GM23338 (cell line): ENCODE measurements at regions not wholly inside any gene's neighbourhood (a gene's known extent, or its start where the extent isn't known, plus 50 kb on each side); places are given as distances from the start of the nearest gene placed in this dataset.

ENCODE experiments used
- ATAC-seq: fragments of 200-7000 bp; cut with Tn5 transposase; 3 replicates; pipeline ENCODE4 v1.9.1; 2020
- DNase-seq: peaks from one replicate; pipeline ENCODE4 v3.0.0-alpha.2; 2015; ENCODE audit warnings: low spot score
- H2AFZ ChIP-seq: fragments of 200-600 bp; sonication (generic); 2 replicates; pipeline ENCODE4 v1.8.0; 2016; ENCODE audit warnings: antibody characterized with exemption, mild to moderate bottlenecking, moderate library complexity
- H3F3A ChIP-seq: fragments of 200-600 bp; sonication (generic); replicated peaks from 2 replicates; pipeline ENCODE4 v1.8.0; 2017; ENCODE audit warnings: antibody characterized with exemption, mixed run types, low read depth
- H3K27ac ChIP-seq: fragments of 200-600 bp; sonication (generic); 2 replicates; pipeline ENCODE4 v1.6.1; 2016; ENCODE audit warnings: low read depth
- H3K27me3 ChIP-seq: fragments of 200-600 bp; sonication (generic); 2 replicates; pipeline ENCODE4 v1.8.0; 2016; ENCODE audit warnings: mild to moderate bottlenecking, mixed run types, moderate library complexity; ENCODE audit not compliant: insufficient read depth
- H3K36me3 ChIP-seq: fragments of 200-600 bp; sonication (generic); 2 replicates; pipeline ENCODE4 v1.8.0; 2016; ENCODE audit warnings: mild to moderate bottlenecking; ENCODE audit not compliant: insufficient read depth
- H3K4me1 ChIP-seq: fragments of 200-600 bp; sonication (generic); 2 replicates; pipeline ENCODE4 v1.8.0; 2016; ENCODE audit warnings: mild to moderate bottlenecking, moderate library complexity; ENCODE audit not compliant: insufficient read depth
- H3K4me2 ChIP-seq: fragments of 200-600 bp; sonication (generic); 2 replicates; pipeline ENCODE4 v1.7.1; 2017; ENCODE audit warnings: mixed run types
- H3K4me3 ChIP-seq: fragments of 200-600 bp; sonication (generic); 2 replicates; pipeline ENCODE4 v1.6.1; 2016; ENCODE audit warnings: mixed run types
- H3K79me2 ChIP-seq: fragments of 200-600 bp; sonication (generic); replicated peaks from 2 replicates; pipeline ENCODE4 v1.8.0; 2017; ENCODE audit warnings: mild to moderate bottlenecking; ENCODE audit not compliant: insufficient read depth
- H3K9me2 ChIP-seq: fragments of 200-600 bp; sonication (generic); 2 replicates; pipeline ENCODE4 v1.8.0; 2017; ENCODE audit not compliant: insufficient read depth
- H4K20me1 ChIP-seq: fragments of 200-600 bp; sonication (generic); replicated peaks from 2 replicates; pipeline ENCODE4 v1.8.0; 2017; ENCODE audit warnings: mild to moderate bottlenecking; ENCODE audit not compliant: insufficient read depth
- H3K27ac Mint-ChIP-seq: 2 replicates; pipeline ENCODE4 v1.8.0; 2020; ENCODE audit warnings: inconsistent platforms, mild to moderate bottlenecking, moderate library complexity, mixed read lengths
- H3K27me3 Mint-ChIP-seq: 3 replicates; pipeline ENCODE4 v1.8.0; 2022; ENCODE audit warnings: low read depth, mild to moderate bottlenecking, moderate library complexity, mixed read lengths, inconsistent platforms; ENCODE audit not compliant: insufficient read depth, poor library complexity
- H3K36me3 Mint-ChIP-seq: 3 replicates; pipeline ENCODE4 v1.8.0; 2021; ENCODE audit warnings: low read depth, mild to moderate bottlenecking, inconsistent platforms, moderate library complexity, mixed read lengths
- H3K4me1 Mint-ChIP-seq: 3 replicates; pipeline ENCODE4 v1.8.0; 2020; ENCODE audit warnings: mild to moderate bottlenecking, inconsistent platforms, mixed read lengths
- H3K4me3 Mint-ChIP-seq: 3 replicates; pipeline ENCODE4 v1.8.0; 2021; ENCODE audit warnings: moderate library complexity, mild to moderate bottlenecking, inconsistent platforms, mixed read lengths
- H3K9me3 Mint-ChIP-seq: 3 replicates; pipeline ENCODE4 v1.8.0; 2020; ENCODE audit warnings: moderate library complexity, mild to moderate bottlenecking, inconsistent platforms, mixed read lengths
- CREB1 ChIP-seq: fragments of 250-450 bp; sonication (Bioruptor Pico); IDR thresholded peaks from 2 replicates; pipeline ENCODE4 v1.5.0; 2020; ENCODE audit warnings: low read depth, mild to moderate bottlenecking, moderate library complexity
- CTCF ChIP-seq, 2 experiments: fragments of 200-600 bp in 1 of 2; sonication (generic) in 1 of 2; conservative IDR thresholded peaks; 2 replicates each; pipeline versions ENCODE4 v1.5.1 to v1.6.1; 2016 to 2017; ENCODE audit warnings: antibody characterized with exemption in 2 of 2, low read depth in 2 of 2, mild to moderate bottlenecking in 2 of 2, moderate library complexity in 1 of 2
- EZH2 ChIP-seq: fragments of 200-600 bp; sonication (generic); IDR thresholded peaks from one replicate; pipeline ENCODE4 v1.8.0; 2017; ENCODE audit warnings: antibody characterized with exemption, mild to moderate bottlenecking, low read depth; ENCODE audit not compliant: unreplicated experiment
- EZH2phosphoT487 ChIP-seq: fragments of 200-600 bp; sonication (generic); IDR thresholded peaks from one replicate; pipeline ENCODE4 v1.8.1; 2018; ENCODE audit warnings: antibody characterized with exemption; ENCODE audit not compliant: unreplicated experiment
- JUNB ChIP-seq: IDR thresholded peaks from one replicate; pipeline ENCODE4 v1.6.1; 2016; ENCODE audit warnings: antibody characterized with exemption; ENCODE audit not compliant: unreplicated experiment
- NANOG ChIP-seq: IDR thresholded peaks from 2 replicates; pipeline ENCODE4 v1.6.1; 2016; ENCODE audit warnings: antibody characterized with exemption, borderline replicate concordance
- POLR2AphosphoS5 ChIP-seq: IDR thresholded peaks from 2 replicates; pipeline ENCODE4 v1.6.1; 2016; ENCODE audit warnings: antibody characterized with exemption, low read depth
- STAT1 ChIP-seq: IDR thresholded peaks from one replicate; pipeline ENCODE4 v1.6.1; 2016; ENCODE audit warnings: antibody characterized with exemption; ENCODE audit not compliant: unreplicated experiment
- ZNF114 ChIP-seq: fragments of 250-450 bp; sonication (Bioruptor Pico); IDR thresholded peaks from 2 replicates; pipeline ENCODE4 v1.5.0; 2020; ENCODE audit warnings: mild to moderate bottlenecking, moderate library complexity
- ZNF331 ChIP-seq: fragments of 250-450 bp; sonication (Bioruptor Pico); IDR thresholded peaks from 2 replicates; pipeline ENCODE4 v1.5.0; 2020; ENCODE audit warnings: low read depth, mild to moderate bottlenecking, moderate library complexity
- TF ChIP-seq, protein P1 (sequence below): IDR thresholded peaks from 2 replicates; pipeline ENCODE4 v1.6.1; 2016; ENCODE audit warnings: antibody characterized with exemption
- TF ChIP-seq, protein P2 (sequence below): fragments of 250-450 bp; sonication (Bioruptor Pico); IDR thresholded peaks from 2 replicates; pipeline ENCODE4 v1.5.0; 2020; ENCODE audit warnings: mild to moderate bottlenecking, moderate library complexity

DNA sequence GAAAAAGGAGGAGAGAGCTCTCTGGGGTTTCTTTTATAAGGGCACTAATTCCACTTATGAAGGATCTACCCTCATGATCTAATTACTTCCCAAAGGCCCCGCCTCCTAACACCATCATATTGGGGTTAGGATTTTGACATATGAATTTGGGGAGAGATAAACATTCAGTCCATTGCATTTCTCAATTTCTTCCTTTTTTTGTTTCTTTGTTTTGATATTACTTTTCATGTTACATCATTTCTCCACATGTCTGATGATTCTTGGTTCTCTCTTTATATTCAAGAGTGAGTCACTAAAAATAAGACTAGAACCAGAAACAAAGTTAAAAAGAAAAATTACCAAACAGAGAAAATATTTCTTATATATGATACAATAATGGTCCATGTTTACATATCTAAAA is 63.2 kb upstream of the DUSP10 start:
- no peaks in the 10 kb centered on the region for H3K27me3 ChIP-seq
- H3F3A ChIP-seq, result no peaks in the 10 kb centered on the region
- no peak for ATAC-seq
- Mint-ChIP-seq H3K4me3 (no peak overlapping the region), H3K36me3 (no peaks in the 10 kb centered on the region), H3K4me1 (peaks cover 4% of the 10 kb centered on the region; the same call in 1 of the 3 replicates), H3K27ac (no peak overlapping the region), H3K9me3 (no peaks in the 10 kb centered on the region), H3K27me3 (peaks cover 5% of the 10 kb centered on the region)
- H3K79me2 ChIP-seq, result no peaks in the 10 kb centered on the region
- no peaks in the 10 kb centered on the region for H3K36me3 ChIP-seq
- H3K9me2 ChIP-seq, result 0 out of 2 replicates have a peak, but pooled peaks cover 2% of the 10 kb centered on the region
- DNase-seq, result no peak
- H3K27ac ChIP-seq, result no peak overlapping the region
- no peak for TF ChIP-seq STAT1
- H3K4me2 ChIP-seq, result no peak overlapping the region
- H3K4me3 ChIP-seq, result no peak overlapping the region
- H4K20me1 ChIP-seq, result no peaks in the 10 kb centered on the region
- no peak overlapping the region for H2AFZ ChIP-seq
- H3K4me1 ChIP-seq, result peaks cover 4% of the 10 kb centered on the region; the same call in 1 of the 2 replicates

- H3K9me3 Mint-ChIP-seq, result no peaks in the 10 kb centered on the region
- H3K4me2 ChIP-seq, result no peak overlapping the region
- H3K27me3 Mint-ChIP-seq, result peaks cover 5% of the 10 kb centered on the region
- H3K4me3 ChIP-seq, result no peak overlapping the region
- no peaks in the 10 kb centered on the region for H4K20me1 ChIP-seq
- H2AFZ ChIP-seq, result no peak overlapping the region
- H3F3A ChIP-seq, result no peaks in the 10 kb centered on the region
- H3K79me2 ChIP-seq, result no peaks in the 10 kb centered on the region
- peaks cover 4% of the 10 kb centered on the region; the same call in 1 of the 3 replicates for H3K4me1 Mint-ChIP-seq
- 0 out of 2 replicates have a peak, but pooled peaks cover 2% of the 10 kb centered on the region for H3K9me2 ChIP-seq
- no peaks in the 10 kb centered on the region for H3K36me3 Mint-ChIP-seq
- no peak for DNase-seq
- H3K4me1 ChIP-seq, result peaks cover 4% of the 10 kb centered on the region; the same call in 1 of the 2 replicates
- H3K4me3 Mint-ChIP-seq, result no peak overlapping the region
- ATAC-seq, result no peak
- H3K27ac ChIP-seq, result no peak overlapping the region
- no peak overlapping the region for H3K27ac Mint-ChIP-seq
- H3K36me3 ChIP-seq, result no peaks in the 10 kb centered on the region
- no peaks in the 10 kb centered on the region for H3K27me3 ChIP-seq
- TF ChIP-seq NANOG (no peak), CTCF (conservative IDR thresholded peaks at IDR 0.05; ENCODE audit: low read depth in 2 of 2) (no peak), POLR2AphosphoS5 (no peak), EZH2phosphoT487 (no peak), ZNF114 (CRISPR knock-in tag) (no peak), CREB1 (CRISPR knock-in tag) (no peak), STAT1 (no peak), JUNB (no peak), ZNF331 (CRISPR knock-in tag) (no peak), EZH2 (no peak)
- TF ChIP-seq, protein P1, sequence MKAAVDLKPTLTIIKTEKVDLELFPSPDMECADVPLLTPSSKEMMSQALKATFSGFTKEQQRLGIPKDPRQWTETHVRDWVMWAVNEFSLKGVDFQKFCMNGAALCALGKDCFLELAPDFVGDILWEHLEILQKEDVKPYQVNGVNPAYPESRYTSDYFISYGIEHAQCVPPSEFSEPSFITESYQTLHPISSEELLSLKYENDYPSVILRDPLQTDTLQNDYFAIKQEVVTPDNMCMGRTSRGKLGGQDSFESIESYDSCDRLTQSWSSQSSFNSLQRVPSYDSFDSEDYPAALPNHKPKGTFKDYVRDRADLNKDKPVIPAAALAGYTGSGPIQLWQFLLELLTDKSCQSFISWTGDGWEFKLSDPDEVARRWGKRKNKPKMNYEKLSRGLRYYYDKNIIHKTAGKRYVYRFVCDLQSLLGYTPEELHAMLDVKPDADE, result no peak
- TF ChIP-seq, protein P2, sequence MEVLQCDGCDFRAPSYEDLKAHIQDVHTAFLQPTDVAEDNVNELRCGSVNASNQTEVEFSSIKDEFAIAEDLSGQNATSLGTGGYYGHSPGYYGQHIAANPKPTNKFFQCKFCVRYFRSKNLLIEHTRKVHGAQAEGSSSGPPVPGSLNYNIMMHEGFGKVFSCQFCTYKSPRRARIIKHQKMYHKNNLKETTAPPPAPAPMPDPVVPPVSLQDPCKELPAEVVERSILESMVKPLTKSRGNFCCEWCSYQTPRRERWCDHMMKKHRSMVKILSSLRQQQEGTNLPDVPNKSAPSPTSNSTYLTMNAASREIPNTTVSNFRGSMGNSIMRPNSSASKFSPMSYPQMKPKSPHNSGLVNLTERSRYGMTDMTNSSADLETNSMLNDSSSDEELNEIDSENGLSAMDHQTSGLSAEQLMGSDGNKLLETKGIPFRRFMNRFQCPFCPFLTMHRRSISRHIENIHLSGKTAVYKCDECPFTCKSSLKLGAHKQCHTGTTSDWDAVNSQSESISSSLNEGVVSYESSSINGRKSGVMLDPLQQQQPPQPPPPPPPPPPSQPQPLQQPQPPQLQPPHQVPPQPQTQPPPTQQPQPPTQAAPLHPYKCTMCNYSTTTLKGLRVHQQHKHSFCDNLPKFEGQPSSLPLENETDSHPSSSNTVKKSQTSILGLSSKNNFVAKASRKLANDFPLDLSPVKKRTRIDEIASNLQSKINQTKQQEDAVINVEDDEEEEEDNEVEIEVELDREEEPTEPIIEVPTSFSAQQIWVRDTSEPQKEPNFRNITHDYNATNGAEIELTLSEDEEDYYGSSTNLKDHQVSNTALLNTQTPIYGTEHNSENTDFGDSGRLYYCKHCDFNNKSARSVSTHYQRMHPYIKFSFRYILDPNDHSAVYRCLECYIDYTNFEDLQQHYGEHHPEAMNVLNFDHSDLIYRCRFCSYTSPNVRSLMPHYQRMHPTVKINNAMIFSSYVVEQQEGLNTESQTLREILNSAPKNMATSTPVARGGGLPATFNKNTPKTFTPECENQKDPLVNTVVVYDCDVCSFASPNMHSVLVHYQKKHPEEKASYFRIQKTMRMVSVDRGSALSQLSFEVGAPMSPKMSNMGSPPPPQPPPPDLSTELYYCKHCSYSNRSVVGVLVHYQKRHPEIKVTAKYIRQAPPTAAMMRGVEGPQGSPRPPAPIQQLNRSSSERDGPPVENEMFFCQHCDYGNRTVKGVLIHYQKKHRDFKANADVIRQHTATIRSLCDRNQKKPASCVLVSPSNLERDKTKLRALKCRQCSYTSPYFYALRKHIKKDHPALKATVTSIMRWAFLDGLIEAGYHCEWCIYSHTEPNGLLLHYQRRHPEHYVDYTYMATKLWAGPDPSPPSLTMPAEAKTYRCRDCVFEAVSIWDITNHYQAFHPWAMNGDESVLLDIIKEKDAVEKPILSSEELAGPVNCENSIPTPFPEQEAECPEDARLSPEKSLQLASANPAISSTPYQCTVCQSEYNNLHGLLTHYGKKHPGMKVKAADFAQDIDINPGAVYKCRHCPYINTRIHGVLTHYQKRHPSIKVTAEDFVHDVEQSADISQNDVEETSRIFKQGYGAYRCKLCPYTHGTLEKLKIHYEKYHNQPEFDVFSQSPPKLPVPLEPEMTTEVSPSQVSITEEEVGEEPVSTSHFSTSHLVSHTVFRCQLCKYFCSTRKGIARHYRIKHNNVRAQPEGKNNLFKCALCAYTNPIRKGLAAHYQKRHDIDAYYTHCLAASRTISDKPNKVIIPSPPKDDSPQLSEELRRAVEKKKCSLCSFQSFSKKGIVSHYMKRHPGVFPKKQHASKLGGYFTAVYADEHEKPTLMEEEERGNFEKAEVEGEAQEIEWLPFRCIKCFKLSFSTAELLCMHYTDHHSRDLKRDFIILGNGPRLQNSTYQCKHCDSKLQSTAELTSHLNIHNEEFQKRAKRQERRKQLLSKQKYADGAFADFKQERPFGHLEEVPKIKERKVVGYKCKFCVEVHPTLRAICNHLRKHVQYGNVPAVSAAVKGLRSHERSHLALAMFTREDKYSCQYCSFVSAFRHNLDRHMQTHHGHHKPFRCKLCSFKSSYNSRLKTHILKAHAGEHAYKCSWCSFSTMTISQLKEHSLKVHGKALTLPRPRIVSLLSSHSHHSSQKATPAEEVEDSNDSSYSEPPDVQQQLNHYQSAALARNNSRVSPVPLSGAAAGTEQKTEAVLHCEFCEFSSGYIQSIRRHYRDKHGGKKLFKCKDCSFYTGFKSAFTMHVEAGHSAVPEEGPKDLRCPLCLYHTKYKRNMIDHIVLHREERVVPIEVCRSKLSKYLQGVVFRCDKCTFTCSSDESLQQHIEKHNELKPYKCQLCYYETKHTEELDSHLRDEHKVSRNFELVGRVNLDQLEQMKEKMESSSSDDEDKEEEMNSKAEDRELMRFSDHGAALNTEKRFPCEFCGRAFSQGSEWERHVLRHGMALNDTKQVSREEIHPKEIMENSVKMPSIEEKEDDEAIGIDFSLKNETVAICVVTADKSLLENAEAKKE (CRISPR knock-in tag), result no peak
These were observed 62.4 kb upstream of the DUSP10 start for GRCh38 chr1:221804303-221804702.
